Left lobe of liver (tissue), 2 donors: ENCODE measurements at regions not wholly inside any gene's neighbourhood (a gene's known extent, or its start where the extent isn't known, plus 50 kb on each side); places are given as distances from the start of the nearest gene placed in this dataset.
"Not testable (repeated sequence)": the region's sequence is repeated elsewhere in the genome, so short reads cannot be mapped to it uniquely, and the experiment has no call there.

Experiments used
- ATAC-seq: fragments of 200-7000 bp; cut with Tn5 transposase; one replicate; pipeline ENCODE4 v1.9.1; 2020; ENCODE audit warnings: mild to moderate bottlenecking, moderate library complexity
- DNase-seq: peaks from one replicate; pipeline ENCODE4 v3.0.0-alpha.2; 2020; ENCODE audit warnings: low spot score
- donor health status: DM: no; HTN: no; CAD: no; lungs with moderate emphysema.
- donor health status: DM: no; HTN: yes; CAD: no.

DNA sequence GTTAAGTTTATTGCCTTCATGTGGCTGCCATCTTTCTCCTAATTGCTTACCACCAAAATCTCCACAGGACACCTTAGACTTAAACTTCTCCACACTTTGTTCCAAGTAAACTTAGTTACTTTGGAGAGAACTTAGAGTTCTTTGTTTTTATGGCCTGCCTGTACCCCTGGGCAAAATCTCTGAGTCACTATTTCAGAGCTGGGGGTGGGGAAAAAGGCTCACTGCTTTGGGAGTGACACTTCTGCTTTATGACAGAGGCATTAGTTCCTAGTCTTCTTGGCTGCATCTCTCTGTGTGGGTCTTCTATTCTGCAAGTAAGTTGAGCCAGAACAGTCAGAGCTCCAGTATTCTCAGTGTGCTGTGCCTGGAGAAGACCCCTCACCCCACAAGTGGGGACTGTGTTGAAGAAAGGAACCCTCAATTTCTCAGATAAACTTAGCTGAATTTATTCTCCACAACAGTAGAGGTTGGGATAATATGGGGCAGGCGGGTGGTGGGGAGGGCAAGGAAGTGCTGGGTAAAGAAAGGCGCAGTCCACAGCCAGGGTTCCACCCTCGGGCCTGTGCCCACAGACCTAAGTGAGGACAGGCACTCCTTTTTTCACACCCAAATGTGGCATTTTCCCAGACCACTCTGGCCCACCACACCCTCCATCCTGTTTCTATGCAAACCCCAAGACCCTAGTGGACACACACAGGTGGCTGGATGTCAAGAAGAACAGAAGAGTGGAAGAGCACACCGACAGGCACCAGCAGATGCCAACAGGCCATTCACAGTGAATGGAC is 636.6 kb upstream of the MAN1A1 start:
- DNase-seq (no peak), ATAC-seq (no peak)

DNA sequence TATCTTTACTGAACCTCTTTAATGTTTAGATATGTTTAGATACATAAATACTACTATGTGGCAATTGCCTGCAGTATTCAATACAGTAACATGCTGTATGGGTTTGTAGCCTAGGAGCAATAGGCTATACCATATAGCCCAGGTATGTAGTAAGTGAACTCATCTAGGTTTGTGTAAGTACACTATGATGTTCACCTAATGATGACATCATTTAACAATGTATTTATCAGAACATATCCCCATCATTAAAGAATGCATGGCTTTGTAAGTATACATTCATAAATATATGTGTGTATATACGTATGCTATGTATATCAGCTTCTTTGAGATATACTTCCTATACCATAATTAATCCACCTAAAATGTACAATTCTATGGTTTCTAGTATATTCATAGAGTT is 631.2 kb upstream of the MAN1A1 start:
- ATAC-seq: no peak
- no peak for DNase-seq

DNA sequence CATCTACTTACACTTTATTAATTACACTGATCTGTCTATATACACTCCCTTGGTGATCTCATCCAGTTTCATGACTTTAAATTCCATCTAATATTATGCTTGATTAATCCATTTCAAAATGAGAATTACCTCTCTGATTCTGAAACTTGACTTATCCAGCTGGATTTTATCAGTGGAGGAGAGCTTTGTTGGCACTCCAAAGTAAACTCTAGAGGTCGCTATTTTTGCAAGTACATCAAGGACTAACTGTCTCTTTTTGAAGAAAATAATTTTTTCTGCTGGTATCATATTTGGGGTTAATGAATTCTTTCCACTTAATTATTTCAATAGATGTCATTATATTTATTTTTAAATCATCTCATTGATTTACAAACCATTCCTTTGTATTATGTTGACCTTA is 630.3 kb upstream of the MAN1A1 start:
- no peak for ATAC-seq
- no peak for DNase-seq

DNA sequence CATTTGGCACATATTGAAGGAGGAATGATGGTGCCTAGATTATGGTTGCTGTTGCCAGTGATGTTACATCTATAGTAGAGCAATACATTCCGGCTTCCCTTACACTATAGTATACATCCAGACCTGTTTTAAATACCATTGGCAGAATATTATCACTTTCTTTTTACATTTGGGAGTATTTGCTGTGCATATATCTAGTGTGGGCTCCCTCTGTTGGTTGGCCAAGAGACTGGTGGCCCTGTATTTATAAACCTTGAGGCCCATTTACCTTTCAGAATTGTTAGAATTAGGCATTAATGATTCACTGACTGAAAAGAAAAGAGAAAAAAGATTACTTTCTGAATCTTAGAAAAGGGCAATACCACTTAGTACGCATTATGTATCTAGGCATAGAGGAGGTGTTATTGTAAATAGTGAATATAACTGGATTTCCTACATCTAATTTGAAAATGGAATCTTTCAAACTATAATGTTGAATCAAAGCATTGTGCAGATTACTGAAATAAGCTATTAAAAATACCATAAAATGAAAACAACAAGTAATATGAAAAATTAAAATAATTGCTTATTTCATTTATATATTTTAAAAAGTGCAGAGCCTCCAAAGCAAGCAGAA is 628.8 kb upstream of the MAN1A1 start:
- ATAC-seq (peak; percentile 60), DNase-seq (no peak)

DNA sequence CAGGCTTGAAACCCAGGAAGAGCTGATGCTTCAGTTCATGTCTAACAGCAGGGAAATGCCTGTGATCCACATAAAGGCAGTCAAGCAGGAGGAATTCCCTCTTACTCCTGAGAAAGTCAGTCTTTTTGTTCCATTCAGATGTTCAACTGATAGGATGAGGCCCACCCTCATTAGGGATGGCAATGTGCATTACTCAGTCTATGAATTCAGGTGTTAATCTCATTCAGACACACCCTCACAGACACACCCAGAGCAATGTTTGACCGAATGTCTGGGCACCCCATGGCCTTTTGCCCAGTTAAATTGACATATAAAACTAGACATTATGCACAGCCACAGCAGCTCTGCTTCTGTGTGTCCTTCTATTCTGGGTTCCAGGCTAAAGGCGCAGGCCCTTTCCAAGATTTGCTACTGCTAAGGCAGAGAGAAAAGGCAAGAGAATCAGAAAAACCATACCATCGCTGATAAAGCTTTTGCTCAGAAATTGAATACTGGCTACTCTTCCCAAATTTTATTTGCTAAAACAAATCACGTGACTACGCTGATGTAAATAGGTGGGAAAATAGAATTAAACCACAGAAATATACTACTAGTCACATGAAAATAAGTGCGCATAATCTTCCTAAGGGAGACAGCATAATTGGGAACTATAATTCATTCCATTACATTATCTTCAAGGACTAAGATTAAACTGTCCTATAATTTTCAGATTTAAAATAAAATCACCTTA is 625.0 kb upstream of the MAN1A1 start:
- DNase-seq (no peak), ATAC-seq (no peak)

DNA sequence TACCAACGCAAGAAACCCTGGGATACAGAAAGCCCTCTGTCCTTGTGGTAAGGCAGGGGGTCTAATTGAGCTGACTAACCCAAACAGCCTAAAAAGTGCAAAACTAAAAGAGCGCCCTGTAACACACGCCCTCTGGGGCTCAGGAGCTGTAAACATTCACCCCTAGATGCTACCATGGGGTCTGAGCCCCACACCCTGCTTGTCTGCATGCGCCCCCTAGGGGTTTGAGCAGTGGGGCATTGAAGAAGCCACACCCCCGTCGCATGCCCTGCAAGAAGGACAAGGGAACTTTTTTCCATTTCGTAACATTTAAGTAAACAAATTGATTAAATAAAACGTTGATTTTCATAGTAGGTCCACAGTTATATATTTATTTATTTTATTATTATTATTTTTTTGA is 616.9 kb upstream of the MAN1A1 start:
- DNase-seq (no peak), ATAC-seq (no peak)

DNA sequence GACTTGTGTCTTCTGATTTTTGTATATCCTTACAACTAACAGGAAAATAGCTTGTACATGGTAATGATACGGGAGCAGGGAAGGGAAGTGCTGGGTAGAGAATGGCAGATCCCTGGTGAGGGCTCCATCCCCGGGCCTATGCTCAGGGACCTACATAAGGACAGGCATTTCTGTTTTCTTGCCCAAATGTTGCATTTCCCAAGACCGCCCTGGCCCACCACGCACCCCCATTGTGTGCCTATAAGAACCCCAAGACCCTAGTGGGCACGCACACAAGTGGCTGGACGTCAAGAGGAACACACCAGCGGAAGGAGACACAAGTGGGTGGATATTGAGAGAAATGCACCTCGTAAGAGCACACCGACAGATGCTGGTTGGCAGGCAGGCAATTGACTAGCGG is 616.3 kb upstream of the MAN1A1 start:
- no peak for DNase-seq

DNA sequence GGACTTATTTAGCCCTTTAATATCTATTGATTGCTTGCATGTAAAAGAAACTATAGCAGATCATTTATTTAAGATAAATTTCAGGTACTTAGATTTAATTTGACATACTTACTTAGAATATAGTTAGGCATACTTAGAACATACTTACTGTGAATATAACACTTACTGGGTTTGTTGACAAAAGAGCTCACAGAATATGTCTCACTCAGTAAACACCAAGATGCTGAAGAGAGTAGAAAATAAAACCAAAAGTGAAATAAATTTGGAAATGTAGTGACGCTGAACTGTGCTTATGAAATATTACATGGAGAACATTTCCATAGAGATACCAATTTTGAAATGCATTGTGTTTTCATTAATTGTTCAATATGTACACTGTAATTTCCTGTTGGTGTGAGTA is 615.4 kb upstream of the MAN1A1 start:
- no peak for DNase-seq
- ATAC-seq: no peak

More for the DNA sequence above, 616.3 kb upstream of the MAN1A1 start:
- no peak for ATAC-seq

DNA sequence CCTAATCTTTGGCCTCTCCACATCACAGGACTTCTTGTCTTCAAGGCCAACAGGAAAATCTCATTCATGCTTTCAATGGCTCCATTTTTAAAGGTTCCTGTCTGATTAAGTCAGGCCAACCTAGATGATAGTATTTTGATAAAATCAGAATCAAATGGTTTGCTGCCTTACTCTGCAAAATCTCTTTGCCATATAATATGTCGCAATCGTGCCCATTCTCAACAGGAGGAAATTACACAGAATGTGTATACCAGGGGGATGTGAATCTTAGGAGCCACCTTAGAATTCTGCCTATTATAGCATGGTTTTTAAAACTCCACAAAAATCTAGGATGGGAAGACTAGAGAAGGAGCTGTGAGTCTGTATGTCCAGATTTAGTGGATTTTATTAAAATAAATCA is 612.9 kb upstream of the MAN1A1 start:
- ATAC-seq (no peak), DNase-seq (no peak)

DNA sequence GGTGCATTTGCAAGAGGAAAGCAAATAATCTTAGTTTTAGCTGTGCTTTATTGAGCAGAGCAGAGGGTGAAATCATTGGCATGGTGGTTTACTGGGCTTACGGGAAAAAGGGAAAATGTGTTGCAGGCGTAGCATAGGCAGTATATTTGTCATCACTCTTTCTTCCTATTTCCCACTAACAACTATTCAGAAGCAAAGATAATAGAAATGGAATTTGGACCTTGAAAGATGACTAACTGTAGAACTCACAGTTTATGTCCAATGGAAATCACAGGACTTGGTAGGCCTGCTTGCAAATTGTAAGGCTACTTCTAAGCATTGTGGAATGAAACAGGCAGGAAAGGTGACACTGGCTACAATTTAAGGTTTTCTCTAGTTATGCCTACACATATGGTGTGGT is 611.9 kb upstream of the MAN1A1 start:
- ATAC-seq: no peak
- no peak for DNase-seq

DNA sequence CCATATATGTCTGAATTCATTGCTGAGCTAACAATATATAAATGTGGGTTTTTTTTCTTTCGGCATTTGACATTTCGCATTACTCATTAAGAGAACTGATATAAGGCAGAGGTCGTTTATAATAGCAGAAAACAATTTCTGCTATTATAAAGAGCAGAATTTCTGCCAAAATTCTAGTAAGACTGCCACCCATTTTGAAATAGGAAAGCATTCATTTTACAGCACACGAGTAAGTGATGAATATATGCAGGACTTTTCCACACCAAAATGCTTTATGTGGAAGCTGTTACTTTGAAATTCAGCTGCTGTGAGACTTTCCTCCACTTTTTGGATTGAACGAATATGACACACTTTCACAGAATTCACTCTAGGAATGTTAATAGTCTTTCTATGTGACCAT is 610.9 kb upstream of the MAN1A1 start:
- no peak for ATAC-seq
- DNase-seq: no peak

DNA sequence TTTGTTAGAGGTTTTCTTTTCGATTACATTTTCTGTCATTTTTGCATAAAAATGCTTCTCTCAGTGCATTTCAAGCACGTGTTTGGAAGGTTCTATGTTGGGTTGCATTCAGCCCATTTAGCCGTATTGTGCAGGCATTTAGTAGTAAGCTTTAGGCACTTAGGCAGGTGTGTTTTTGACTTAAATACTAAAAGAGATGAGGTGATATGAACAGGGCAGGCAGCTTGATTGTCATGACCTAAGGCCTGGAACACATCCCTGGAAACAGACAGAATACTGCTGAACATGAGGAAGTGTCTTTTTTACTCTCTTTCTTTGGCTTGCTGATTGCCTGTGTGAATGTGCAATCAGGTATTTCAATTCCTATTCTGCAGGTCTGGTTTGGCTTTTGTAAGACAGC is 610.5 kb upstream of the MAN1A1 start:
- ATAC-seq (no peak), DNase-seq (no peak)

DNA sequence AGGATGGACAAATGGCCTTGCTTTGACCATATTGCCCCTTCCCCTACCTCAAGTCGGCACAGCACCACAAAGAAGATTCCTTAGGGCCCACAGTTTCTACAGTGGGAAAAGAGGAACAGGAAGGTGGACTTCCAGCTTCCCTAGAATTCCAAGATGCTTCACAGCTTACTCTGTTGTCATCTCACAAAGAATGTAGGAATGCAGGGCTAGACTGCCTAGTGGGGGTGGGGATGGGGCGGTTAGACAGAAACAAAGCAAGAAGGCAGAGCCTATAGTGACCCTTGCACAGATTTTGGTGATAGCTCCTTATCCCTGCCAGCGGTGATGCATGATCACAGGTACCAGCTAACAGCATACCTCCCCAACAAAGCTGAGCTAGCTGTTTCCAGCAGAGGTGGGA is 607.6 kb upstream of the MAN1A1 start:
- DNase-seq (no peak), ATAC-seq (no peak)

DNA sequence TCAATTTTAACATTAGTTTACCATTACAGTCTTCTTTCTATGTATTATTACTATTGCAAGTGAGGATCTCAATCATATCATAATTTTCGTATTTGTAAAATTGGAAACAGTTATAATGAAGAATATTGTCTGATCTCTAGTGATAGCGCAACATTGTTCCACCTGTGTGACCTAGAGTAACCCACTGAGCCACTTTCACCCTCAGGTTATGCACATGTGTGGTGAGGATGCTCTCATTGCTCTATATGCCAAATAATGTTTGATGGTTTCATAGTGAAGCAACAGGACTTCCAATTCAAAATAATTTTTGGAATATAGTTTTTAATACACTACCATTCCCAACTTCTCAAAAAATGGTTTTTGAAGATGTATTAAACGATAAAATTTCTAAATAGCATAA is 603.1 kb upstream of the MAN1A1 start:
- DNase-seq (no peak), ATAC-seq (no peak)

DNA sequence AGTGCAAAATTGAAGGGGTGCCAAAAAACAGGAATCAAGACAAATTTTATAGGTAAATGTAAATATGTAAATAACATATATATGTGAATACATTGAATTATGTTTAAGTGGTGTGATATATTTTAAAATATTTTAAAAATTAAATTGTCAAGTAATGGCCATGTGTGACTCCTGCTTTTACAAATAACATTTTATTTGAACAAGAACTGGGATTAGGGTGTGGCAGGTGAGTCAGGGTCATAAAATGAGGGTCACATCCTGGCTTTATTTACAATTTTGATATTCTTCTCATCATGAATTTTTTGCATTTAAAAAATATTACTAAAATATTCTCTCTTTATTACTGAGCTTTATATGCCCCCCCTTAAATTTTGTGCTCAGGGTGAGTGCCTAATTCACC is 601.1 kb upstream of the MAN1A1 start:
- ATAC-seq (no peak), DNase-seq (no peak)

DNA sequence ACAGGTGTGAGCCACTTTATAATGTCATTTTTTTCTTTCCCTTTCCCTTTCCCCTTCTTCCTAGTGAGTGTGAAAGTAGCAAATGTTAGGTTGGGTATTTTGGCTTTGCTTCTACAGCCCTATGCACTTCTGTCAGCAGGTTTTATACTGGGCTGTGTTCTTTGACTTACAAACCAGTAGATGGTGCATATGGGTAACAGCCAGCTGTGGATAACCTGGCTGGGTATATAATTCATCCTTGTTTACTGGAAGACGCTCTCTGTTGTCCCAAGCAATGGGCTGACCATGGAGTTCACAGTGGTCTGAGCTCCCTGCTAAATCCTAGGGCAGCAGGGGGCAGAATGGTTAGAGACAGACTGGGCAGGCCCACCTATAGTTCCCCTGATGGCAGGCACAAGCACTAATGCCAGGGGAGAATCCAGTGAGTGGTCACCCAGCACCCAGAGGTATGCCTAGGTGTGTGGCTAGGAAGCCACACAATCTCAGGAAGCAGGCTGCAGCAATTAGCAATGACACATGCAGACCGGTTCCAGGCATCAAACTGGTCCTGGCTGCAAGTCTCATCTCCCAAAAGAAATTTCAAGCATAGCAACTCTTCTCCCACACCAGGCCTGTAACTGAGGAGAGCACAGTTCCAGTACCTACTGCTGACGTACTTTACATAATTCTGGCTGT is 592.7 kb upstream of the MAN1A1 start:
- DNase-seq (no peak), ATAC-seq (no peak)

DNA sequence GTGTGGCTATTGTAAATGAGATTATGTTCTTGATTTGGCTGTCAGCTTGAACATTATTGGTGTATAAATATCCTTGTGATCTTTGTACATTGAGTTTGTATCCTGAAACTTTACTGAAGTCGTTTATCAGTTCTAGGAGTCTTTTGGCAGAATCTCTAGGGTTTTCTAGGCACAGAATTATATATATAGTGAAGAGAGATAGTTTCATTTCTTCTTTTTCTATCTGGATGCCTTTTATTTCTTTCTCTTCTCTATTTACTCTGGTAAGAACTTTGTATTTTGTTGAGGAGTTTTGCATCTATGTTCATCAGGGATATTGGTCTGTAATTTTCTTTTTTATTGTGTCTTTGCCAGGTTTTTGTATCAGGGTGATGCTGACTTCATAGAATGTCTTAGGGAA is 589.2 kb upstream of the MAN1A1 start:
- no peak for ATAC-seq
- DNase-seq: no peak

DNA sequence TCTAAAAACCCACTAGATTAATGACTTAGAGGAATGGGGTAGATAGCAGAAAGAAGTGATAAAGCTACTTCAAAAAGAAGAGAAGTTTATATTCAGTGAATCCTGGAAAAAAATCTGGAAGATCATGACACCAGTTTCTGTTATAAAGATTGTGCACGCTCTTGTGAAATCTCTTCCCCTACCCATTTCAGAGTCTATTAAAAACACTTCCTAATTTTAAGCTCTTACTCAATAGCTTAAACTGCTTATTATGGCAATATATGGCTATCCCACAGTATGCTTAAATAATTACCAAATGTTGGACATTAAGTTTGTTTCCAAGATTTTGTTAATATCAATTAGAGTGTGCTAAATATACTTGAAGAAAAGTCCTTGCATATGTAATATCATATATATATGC is 585.3 kb upstream of the MAN1A1 start:
- ATAC-seq (no peak), DNase-seq (no peak)

DNA sequence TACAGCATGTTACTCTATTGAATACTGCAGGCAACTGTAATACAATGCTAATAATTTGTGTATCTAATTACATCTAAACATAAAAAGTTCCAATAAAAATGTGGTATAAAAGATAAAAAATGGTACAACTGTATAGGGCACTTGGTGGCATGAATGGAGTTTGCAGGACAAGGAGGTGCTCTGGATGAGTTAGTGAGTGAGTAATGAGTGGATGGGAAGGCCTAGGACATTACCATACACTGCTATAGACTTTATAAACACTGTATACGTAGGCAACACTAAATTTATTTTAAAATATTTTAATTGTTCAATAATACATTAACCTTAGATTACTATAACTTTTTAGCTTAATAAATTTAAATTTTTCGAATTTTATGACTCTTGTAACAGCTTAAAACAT is 579.6 kb upstream of the MAN1A1 start:
- ATAC-seq (no peak), DNase-seq (no peak)

DNA sequence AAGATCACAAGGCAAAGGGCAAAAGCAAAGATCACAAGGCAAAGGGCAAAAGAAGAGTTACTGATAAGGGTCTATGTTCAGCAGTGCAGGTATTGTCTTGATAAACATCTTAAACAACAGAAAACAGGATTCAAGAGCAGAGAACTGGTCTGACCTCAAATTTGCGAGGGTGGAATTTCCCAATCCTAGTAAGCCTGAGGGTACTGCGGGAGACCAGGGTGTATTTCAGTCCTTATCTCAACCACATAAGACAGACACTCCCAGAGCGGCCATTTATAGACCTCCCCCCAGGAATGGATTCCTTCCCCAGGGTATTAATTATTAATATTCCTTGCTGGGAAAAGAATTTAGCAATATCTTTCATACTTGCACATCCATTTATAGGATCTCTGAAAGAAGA is 575.3 kb upstream of the MAN1A1 start:
- ATAC-seq: not testable (repeated sequence)

DNA sequence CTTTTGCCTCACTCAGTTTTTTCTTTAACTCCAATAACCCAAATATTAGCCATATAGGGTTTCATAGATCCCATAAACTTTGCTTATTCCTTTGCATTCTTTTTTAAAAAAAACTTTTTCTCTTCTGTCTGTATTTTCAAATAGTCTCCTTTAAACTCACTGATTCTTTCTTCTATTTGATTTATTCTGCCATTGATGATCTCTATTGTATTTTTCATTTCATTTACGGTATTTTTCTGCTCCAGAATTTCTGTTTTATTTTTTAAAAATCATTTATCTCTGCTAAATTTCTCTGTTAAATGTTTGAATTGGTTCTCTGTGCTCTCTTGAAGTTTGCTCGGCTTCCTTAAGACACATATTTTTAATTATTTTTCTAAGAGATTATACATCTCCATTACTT is 573.3 kb upstream of the MAN1A1 start:
- no peak for DNase-seq
- no peak for ATAC-seq

More for the DNA sequence above, 575.3 kb upstream of the MAN1A1 start:
- DNase-seq: not testable (repeated sequence)
